ENCODE measurements at regions not wholly inside any gene's neighbourhood (a gene's known extent, or its start where the extent isn't known, plus 50 kb on each side); places are given as distances from the start of the nearest gene placed in this dataset.
"Not testable (repeated sequence)": the region's sequence is repeated elsewhere in the genome, so short reads cannot be mapped to it uniquely, and the experiment has no call there.

- DNase-seq (ENCODE audit: low read depth in 2 of 2), result no peak
Measured at GRCh38 chr1:101550581-101550980, 313.8 kb downstream of the S1PR1 start.

GRCh38 chr1:101566883-101567538, 330.2 kb downstream of the S1PR1 start:
- no peak for DNase-seq (ENCODE audit: low read depth in 2 of 2)

- DNase-seq (ENCODE audit: low read depth in 2 of 2), result peak in 1 of 2 donors; percentile 3
Measured at GRCh38 chr1:101567582-101568189, 330.9 kb downstream of the S1PR1 start.

GRCh38 chr1:101587741-101588140, 350.9 kb downstream of the S1PR1 start:
- DNase-seq (ENCODE audit: low read depth in 2 of 2), result no peak

- DNase-seq (ENCODE audit: low read depth in 2 of 2), result no peak
Measured at GRCh38 chr1:101588677-101589076, 351.9 kb downstream of the S1PR1 start.

- DNase-seq (ENCODE audit: low read depth in 2 of 2), result no peak
Measured at GRCh38 chr1:101592845-101593244, 356.0 kb downstream of the S1PR1 start.

- no peak for DNase-seq (ENCODE audit: low read depth in 2 of 2)
Measured at GRCh38 chr1:101595881-101596374, 359.1 kb downstream of the S1PR1 start.

- DNase-seq (ENCODE audit: low read depth in 2 of 2), result not testable (repeated sequence)
Measured at GRCh38 chr1:101600615-101601014, 363.8 kb downstream of the S1PR1 start.

GRCh38 chr1:101603726-101604125, 366.9 kb downstream of the S1PR1 start:
- no peak for DNase-seq (ENCODE audit: low read depth in 2 of 2)

- DNase-seq (ENCODE audit: low read depth in 2 of 2), result no peak
Measured at GRCh38 chr1:101605878-101606277, 369.1 kb downstream of the S1PR1 start.

- DNase-seq (ENCODE audit: low read depth in 2 of 2), result no peak
Measured at GRCh38 chr1:101613546-101613945, 376.7 kb downstream of the S1PR1 start.

GRCh38 chr1:101618900-101619299, 377.8 kb downstream of the OLFM3 start:
- DNase-seq (ENCODE audit: low read depth in 2 of 2), result no peak

- no peak for DNase-seq (ENCODE audit: low read depth in 2 of 2)
Measured at GRCh38 chr1:101632548-101633272, 364.0 kb downstream of the OLFM3 start.

GRCh38 chr1:101645810-101646209, 350.9 kb downstream of the OLFM3 start:
- DNase-seq (ENCODE audit: low read depth in 2 of 2), result no peak

- no peak for DNase-seq (ENCODE audit: low read depth in 2 of 2)
Measured at GRCh38 chr1:101652484-101652883, 344.2 kb downstream of the OLFM3 start.

- no peak for DNase-seq (ENCODE audit: low read depth in 2 of 2)
Measured at GRCh38 chr1:101653482-101653946, 343.2 kb downstream of the OLFM3 start.

GRCh38 chr1:101664726-101665125, 332.0 kb downstream of the OLFM3 start:
- DNase-seq (ENCODE audit: low read depth in 2 of 2), result no peak

GRCh38 chr1:101667761-101668160, 329.0 kb downstream of the OLFM3 start:
- DNase-seq (ENCODE audit: low read depth in 2 of 2), result no peak

- DNase-seq (ENCODE audit: low read depth in 2 of 2), result no peak
Measured at GRCh38 chr1:101683136-101683535, 313.6 kb downstream of the OLFM3 start.

GRCh38 chr1:101683561-101683960, 313.2 kb downstream of the OLFM3 start:
- DNase-seq (ENCODE audit: low read depth in 2 of 2), result no peak

- DNase-seq (ENCODE audit: low read depth in 2 of 2), result no peak
Measured at GRCh38 chr1:101697072-101697471, 299.7 kb downstream of the OLFM3 start.

- no peak for DNase-seq (ENCODE audit: low read depth in 2 of 2)
Measured at GRCh38 chr1:101698681-101699080, 298.0 kb downstream of the OLFM3 start.

GRCh38 chr1:101704895-101705294, 291.8 kb downstream of the OLFM3 start:
- no peak for DNase-seq (ENCODE audit: low read depth in 2 of 2)

All from stimulated activated CD8-positive, alpha-beta memory T cell treated with anti-CD3 and anti-CD28 coated beads, Interleukin-7, amount 100 ng/mL, for 1 hour (primary cell).